H9 (cell line): ENCODE measurements at regions not wholly inside any gene's neighbourhood (a gene's known extent, or its start where the extent isn't known, plus 50 kb on each side); places are given as distances from the start of the nearest gene placed in this dataset.

Experiments
- DNase-seq: peaks from one replicate; pipeline ENCODE4 v3.0.0-alpha.2; 2017
- H2AFZ ChIP-seq: one replicate; pipeline ENCODE4 v1.6.1; 2013; ENCODE audit warnings: mild to moderate bottlenecking, low read length, control low read depth, moderate library complexity
- H2AK5ac ChIP-seq: 2 replicates; pipeline ENCODE4 v1.6.1; 2013; ENCODE audit warnings: low read length, control low read depth, mixed read lengths; ENCODE audit not compliant: insufficient read length
- H2BK120ac ChIP-seq: one replicate; pipeline ENCODE4 v1.6.1; 2013; ENCODE audit warnings: low read depth, mild to moderate bottlenecking, low read length, control low read depth, inconsistent platforms; ENCODE audit not compliant: poor library complexity, severe bottlenecking
- H2BK12ac ChIP-seq: 2 replicates; pipeline ENCODE4 v1.6.1; 2013; ENCODE audit warnings: low read length, control low read depth, mixed read lengths, low read depth; ENCODE audit not compliant: insufficient read length
- H2BK15ac ChIP-seq: 2 replicates; pipeline ENCODE4 v1.6.1; 2013; ENCODE audit warnings: low read depth, low read length, control low read depth
- H2BK20ac ChIP-seq: one replicate; pipeline ENCODE4 v1.6.1; 2013; ENCODE audit warnings: low read depth, mild to moderate bottlenecking, low read length, control low read depth, inconsistent platforms; ENCODE audit not compliant: poor library complexity, severe bottlenecking
- H2BK5ac ChIP-seq: 2 replicates; pipeline ENCODE4 v1.6.1; 2013; ENCODE audit warnings: low read length, control low read depth, mixed read lengths; ENCODE audit not compliant: insufficient read length
- H3K14ac ChIP-seq: 2 replicates; pipeline ENCODE4 v1.6.1; 2013; ENCODE audit warnings: low read length, control low read depth; ENCODE audit not compliant: insufficient read depth
- H3K18ac ChIP-seq: 2 replicates; pipeline ENCODE4 v1.6.1; 2013; ENCODE audit warnings: low read depth, mild to moderate bottlenecking, mixed read lengths, low read length, control low read depth; ENCODE audit not compliant: insufficient read length
- H3K23ac ChIP-seq: 2 replicates; pipeline ENCODE4 v1.6.1; 2013; ENCODE audit warnings: low read length, control low read depth, mixed read lengths, low read depth; ENCODE audit not compliant: insufficient read length
- H3K23me2 ChIP-seq: 2 replicates; pipeline ENCODE4 v1.6.1; 2013; ENCODE audit warnings: low read depth, mild to moderate bottlenecking, mixed read lengths, low read length, control low read depth; ENCODE audit not compliant: insufficient read length, poor library complexity, severe bottlenecking
- H3K27ac ChIP-seq: 2 replicates; pipeline ENCODE4 v1.5.1; 2013; ENCODE audit warnings: low read length, control low read depth, mixed read lengths, low read depth; ENCODE audit not compliant: insufficient read length
- H3K27me3 ChIP-seq: 2 replicates; pipeline ENCODE4 v1.6.1; 2013; ENCODE audit warnings: low read length, control low read depth, inconsistent platforms; ENCODE audit not compliant: insufficient read depth
- H3K4ac ChIP-seq: 2 replicates; pipeline ENCODE4 v1.6.1; 2013; ENCODE audit warnings: low read depth, mild to moderate bottlenecking, control low read depth, inconsistent platforms, low read length, moderate library complexity
- H3K4me1 ChIP-seq: 2 replicates; pipeline ENCODE4 v1.6.1; 2013; ENCODE audit warnings: low read length, control low read depth, inconsistent platforms; ENCODE audit not compliant: insufficient read depth
- H3K4me2 ChIP-seq: 2 replicates; pipeline ENCODE4 v1.6.1; 2013; ENCODE audit warnings: low read length, control low read depth, mixed read lengths; ENCODE audit not compliant: insufficient read length, insufficient read depth
- H3K56ac ChIP-seq: 2 replicates; pipeline ENCODE4 v1.6.1; 2013; ENCODE audit warnings: low read depth, mild to moderate bottlenecking, mixed read lengths, low read length, control low read depth; ENCODE audit not compliant: insufficient read length
- H3K79me1 ChIP-seq: 2 replicates; pipeline ENCODE4 v1.6.1; 2013; ENCODE audit warnings: low read depth, mild to moderate bottlenecking, moderate library complexity, low read length, control low read depth, inconsistent platforms; ENCODE audit not compliant: insufficient read depth, poor library complexity, severe bottlenecking
- H3K79me2 ChIP-seq: 2 replicates; pipeline ENCODE4 v1.6.1; 2013; ENCODE audit warnings: low read length, control low read depth, inconsistent platforms; ENCODE audit not compliant: insufficient read depth
- H3K9ac ChIP-seq: 2 replicates; pipeline ENCODE4 v1.6.1; 2013; ENCODE audit warnings: low read length, control low read depth, mixed read lengths; ENCODE audit not compliant: insufficient read length; ENCODE audit errors: extremely low read depth
- H3K9me3 ChIP-seq: one replicate; pipeline ENCODE4 v1.6.1; 2013; ENCODE audit warnings: low read depth, low read length, inconsistent platforms; ENCODE audit not compliant: control insufficient read depth
- H3T11ph ChIP-seq: one replicate; pipeline ENCODE4 v1.6.1; 2013; ENCODE audit warnings: mild to moderate bottlenecking, low read length, control low read depth, inconsistent platforms
- H4K20me1 ChIP-seq: one replicate; pipeline ENCODE4 v1.6.1; 2013; ENCODE audit not compliant: control insufficient read depth, insufficient read length, insufficient read depth
- H4K5ac ChIP-seq: 2 replicates; pipeline ENCODE4 v1.6.1; 2013; ENCODE audit warnings: low read depth, mild to moderate bottlenecking, mixed read lengths, low read length, control low read depth; ENCODE audit not compliant: insufficient read length
- H4K8ac ChIP-seq: replicated peaks from 2 replicates; pipeline ENCODE4 v1.6.1; 2013; ENCODE audit warnings: low read length, control low read depth, mixed read lengths, low read depth; ENCODE audit not compliant: insufficient read length
- H4K91ac ChIP-seq: 2 replicates; pipeline ENCODE4 v1.6.1; 2013; ENCODE audit warnings: low read depth, mild to moderate bottlenecking, moderate library complexity, mixed read lengths, low read length, control low read depth; ENCODE audit not compliant: insufficient read length
- H3K27ac Mint-ChIP-seq, 3 experiments: 2 replicates in 2 of 3; 3 replicates in 1 of 3; pipeline ENCODE4 v1.8.0; 2020 to 2021; ENCODE audit warnings: mixed read lengths in 3 of 3, mild to moderate bottlenecking in 1 of 3, moderate library complexity in 1 of 3
- H3K27me3 Mint-ChIP-seq: 2 replicates; pipeline ENCODE4 v1.8.0; 2021; ENCODE audit warnings: low read depth, mild to moderate bottlenecking, moderate library complexity, mixed read lengths
- H3K36me3 Mint-ChIP-seq, 3 experiments: 2 replicates in 2 of 3; 3 replicates in 1 of 3; pipeline ENCODE4 v1.8.0; 2020 to 2021; ENCODE audit warnings: low read depth in 3 of 3, mixed read lengths in 3 of 3; ENCODE audit not compliant: insufficient read depth in 1 of 3
- H3K4me1 Mint-ChIP-seq, 2 experiments: 2 replicates each; pipeline ENCODE4 v1.8.0; 2020; ENCODE audit warnings: mixed read lengths in 2 of 2
- H3K4me3 Mint-ChIP-seq, 2 experiments: 2 replicates in 1 of 2; 3 replicates in 1 of 2; pipeline ENCODE4 v1.8.0; 2020 to 2021; ENCODE audit warnings: mild to moderate bottlenecking in 2 of 2, mixed read lengths in 2 of 2, moderate library complexity in 1 of 2
- H3K9me3 Mint-ChIP-seq, 2 experiments: 2 replicates in 1 of 2; 3 replicates in 1 of 2; pipeline ENCODE4 v1.8.0; 2020; ENCODE audit warnings: mild to moderate bottlenecking in 2 of 2, mixed read lengths in 2 of 2, moderate library complexity in 1 of 2
- TF ChIP-seq, protein P1 (sequence below): fragments of 200-600 bp; sonication (generic); conservative IDR thresholded peaks from 3 replicates; pipeline ENCODE4 v1.8.0; 2021; ENCODE audit warnings: antibody characterized with exemption, mild to moderate bottlenecking

DNA sequence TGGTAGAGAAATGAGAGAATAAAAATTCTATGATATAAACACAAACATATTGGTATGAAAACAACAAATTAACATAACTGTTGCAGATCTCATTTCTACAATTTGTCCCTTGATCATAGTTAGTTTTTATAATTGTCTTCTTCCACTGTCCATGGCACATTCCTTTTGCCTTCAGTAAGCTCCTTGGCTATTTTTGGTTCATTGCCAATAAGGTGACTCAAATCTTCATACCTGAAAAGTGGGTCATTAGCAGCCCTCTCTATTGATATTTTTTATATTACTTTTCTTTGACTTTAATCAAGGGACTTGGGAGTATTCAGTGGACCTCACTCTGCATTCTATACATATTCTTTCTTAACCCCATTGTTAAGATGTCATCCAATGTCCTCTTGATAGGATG, 552.9 kb downstream of the TDRD15 start:
- Histone ChIP-seq H2BK15ac (no peak overlapping the region), H3K56ac (no peak overlapping the region), H4K8ac (no peak overlapping the region), H3K27me3 (no peaks in the 10 kb centered on the region), H3T11ph (no peak overlapping the region), H3K4me2 (no peak overlapping the region), H2BK5ac (no peak overlapping the region), H3K23ac (no peak overlapping the region), H4K5ac (no peak overlapping the region), H2BK20ac (no peak overlapping the region), H2BK12ac (no peak overlapping the region), H3K14ac (no peak overlapping the region), H4K91ac (no peak overlapping the region), H3K4me1 (no peaks in the 10 kb centered on the region), H3K23me2 (no peaks in the 10 kb centered on the region), H3K9ac (no peak overlapping the region), H3K18ac (no peak overlapping the region), H3K27ac (no peak overlapping the region), H3K79me1 (no peaks in the 10 kb centered on the region), H3K4ac (no peak overlapping the region), H2AFZ (no peak overlapping the region), H2BK120ac (no peak overlapping the region), H2AK5ac (no peak overlapping the region), H4K20me1 (no peaks in the 10 kb centered on the region), H3K79me2 (no peaks in the 10 kb centered on the region), H3K9me3 (no peaks in the 10 kb centered on the region)
- Mint-ChIP-seq H3K9me3 (peaks cover 0 to 2% of the 10 kb centered on the region in 2 experiments; a peak in 2 of 5 replicates), H3K27ac (no peak overlapping the region), H3K36me3 (no peaks in the 10 kb centered on the region; a peak in 1 of 7 replicates), H3K4me3 (no peak overlapping the region), H3K4me1 (peaks cover 0 to 4% of the 10 kb centered on the region in 2 experiments; a peak in 1 of 4 replicates), H3K27me3 (no peaks in the 10 kb centered on the region)
- no peak for DNase-seq
- TF ChIP-seq, protein P1, sequence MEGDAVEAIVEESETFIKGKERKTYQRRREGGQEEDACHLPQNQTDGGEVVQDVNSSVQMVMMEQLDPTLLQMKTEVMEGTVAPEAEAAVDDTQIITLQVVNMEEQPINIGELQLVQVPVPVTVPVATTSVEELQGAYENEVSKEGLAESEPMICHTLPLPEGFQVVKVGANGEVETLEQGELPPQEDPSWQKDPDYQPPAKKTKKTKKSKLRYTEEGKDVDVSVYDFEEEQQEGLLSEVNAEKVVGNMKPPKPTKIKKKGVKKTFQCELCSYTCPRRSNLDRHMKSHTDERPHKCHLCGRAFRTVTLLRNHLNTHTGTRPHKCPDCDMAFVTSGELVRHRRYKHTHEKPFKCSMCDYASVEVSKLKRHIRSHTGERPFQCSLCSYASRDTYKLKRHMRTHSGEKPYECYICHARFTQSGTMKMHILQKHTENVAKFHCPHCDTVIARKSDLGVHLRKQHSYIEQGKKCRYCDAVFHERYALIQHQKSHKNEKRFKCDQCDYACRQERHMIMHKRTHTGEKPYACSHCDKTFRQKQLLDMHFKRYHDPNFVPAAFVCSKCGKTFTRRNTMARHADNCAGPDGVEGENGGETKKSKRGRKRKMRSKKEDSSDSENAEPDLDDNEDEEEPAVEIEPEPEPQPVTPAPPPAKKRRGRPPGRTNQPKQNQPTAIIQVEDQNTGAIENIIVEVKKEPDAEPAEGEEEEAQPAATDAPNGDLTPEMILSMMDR, result no peak
